ENCODE measurements at regions not wholly inside any gene's neighbourhood (a gene's known extent, or its start where the extent isn't known, plus 50 kb on each side); places are given as distances from the start of the nearest gene placed in this dataset.

- no peak for TF ChIP-seq CTCF (IDR thresholded peaks at IDR 0.05)
- TF ChIP-seq POLR2AphosphoS5 (IDR thresholded peaks at IDR 0.05; ENCODE audit: insufficient read depth in 1 of 2, low read depth in 1 of 2), result no peak
- TF ChIP-seq POLR2A (IDR thresholded peaks at IDR 0.05), result no peak
Measured at GRCh38 chr22:27175021-27175838, 517.8 kb downstream of the MIAT start.

Data from vagina (tissue), 2 donors.